22Rv1 (cell line): ENCODE measurements at regions not wholly inside any gene's neighbourhood (a gene's known extent, or its start where the extent isn't known, plus 50 kb on each side); places are given as distances from the start of the nearest gene placed in this dataset.

Experiments
- H3K27ac ChIP-seq: fragments of 450-650 bp; 2 replicates; pipeline ENCODE4 v1.5.1; 2017
- CTCF ChIP-seq: fragments of 450-650 bp; IDR thresholded peaks from 2 replicates; pipeline ENCODE4 v1.5.1; 2017; ENCODE audit warnings: mild to moderate bottlenecking
- ZFX ChIP-seq: fragments of 450-650 bp; IDR thresholded peaks from 2 replicates; pipeline ENCODE4 v1.6.1; 2017; ENCODE audit warnings: antibody characterized with exemption, borderline replicate concordance

- TF ChIP-seq ZFX (no peak), CTCF (no peak)
- no peak overlapping the region for H3K27ac ChIP-seq
Observed at GRCh38 chr6:138008791-138009190, 98.4 kb downstream of the PERP start.

DNA sequence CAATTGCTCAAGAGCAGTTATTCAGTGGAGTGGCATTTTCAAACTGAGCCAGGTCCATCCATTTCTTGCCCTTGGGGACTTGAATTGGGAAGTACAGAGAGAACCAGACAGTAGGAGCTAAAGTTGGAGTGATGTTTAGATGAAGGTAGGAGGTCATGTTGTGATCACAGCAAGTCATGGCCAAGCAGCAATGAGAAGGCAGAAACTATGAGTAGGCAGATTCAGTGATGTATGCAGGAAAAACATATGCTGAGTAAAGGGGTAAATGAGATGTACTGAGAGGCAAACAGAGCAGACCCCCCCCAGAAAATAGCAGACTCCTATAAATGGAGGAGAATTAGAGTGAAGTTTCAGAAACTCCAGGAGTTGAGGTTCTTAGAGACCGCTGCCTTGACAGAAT is 95.8 kb downstream of the PERP start:
- TF ChIP-seq CTCF = no peak
- TF ChIP-seq ZFX = no peak

DNA sequence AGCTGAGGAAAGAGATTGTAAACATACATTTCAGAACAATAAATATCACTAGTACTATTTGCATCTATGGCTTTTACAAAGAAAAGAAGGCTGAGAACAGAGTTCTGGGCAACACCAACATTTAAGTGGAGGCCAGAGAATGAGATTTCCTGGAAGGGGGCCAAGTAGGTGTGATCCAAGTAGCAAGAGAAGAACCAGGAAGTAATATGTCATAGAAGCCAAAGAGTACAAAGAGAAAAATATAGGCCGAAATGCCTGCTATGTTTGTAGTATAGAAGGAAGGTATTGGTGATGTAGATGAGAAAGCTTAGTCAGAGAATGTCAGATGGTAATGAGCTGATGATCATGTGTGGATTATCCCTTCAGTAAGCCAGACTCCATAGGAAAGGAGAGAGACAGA is 94.5 kb downstream of the PERP start:
- no peak for TF ChIP-seq ZFX
- TF ChIP-seq CTCF = no peak
- H3K27ac ChIP-seq = no peak overlapping the region

More for the DNA sequence above, 95.8 kb downstream of the PERP start:
- H3K27ac ChIP-seq = no peak overlapping the region

DNA sequence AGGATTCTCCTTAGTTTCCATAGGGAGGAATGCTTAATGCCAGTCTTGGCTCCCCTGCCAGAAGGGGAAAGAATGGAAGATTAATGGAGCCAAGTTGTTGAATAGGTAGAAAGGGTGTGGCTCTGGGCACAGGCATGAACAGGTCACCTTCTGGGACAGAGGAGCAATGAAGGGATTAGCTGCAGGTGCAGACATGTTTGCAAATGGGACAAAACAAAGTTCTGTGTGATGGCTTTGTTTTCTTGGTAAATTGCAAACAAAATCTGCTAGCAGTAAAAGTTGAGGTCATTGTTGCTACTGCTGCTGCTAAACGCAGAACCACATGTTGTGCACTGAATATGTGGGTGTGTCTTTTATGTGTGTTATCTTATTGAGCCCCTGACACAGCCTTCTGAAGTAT is 93.3 kb downstream of the PERP start:
- no peak for TF ChIP-seq CTCF
- no peak for TF ChIP-seq ZFX
- no peak overlapping the region for H3K27ac ChIP-seq

DNA sequence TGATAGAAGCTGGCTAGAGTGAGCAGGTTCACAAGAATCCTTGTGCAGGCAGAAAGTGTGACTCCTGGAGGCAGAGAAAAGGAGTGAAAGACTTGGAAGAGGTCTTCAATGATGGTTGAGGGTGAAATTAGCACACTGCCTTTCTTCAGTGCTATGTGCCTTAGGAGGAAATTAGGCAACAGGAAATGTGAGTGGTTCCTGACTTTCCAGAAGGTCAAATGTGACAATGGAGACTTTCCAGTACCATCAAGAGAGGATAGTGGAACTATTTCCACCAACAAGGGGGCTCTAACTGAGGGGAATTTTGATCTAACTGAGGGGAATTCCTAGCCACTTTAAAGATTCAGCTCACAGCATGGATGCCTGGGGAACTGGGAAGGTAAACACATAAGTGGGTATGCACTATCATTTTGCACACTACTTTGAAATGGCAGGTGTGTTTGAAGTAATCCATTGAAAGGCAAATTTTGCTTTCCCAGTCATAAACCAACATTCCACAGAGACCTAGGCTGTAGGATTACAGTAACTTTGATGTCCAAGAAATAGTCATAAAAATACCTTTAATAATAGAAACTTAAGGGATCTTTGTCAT is 90.0 kb downstream of the PERP start:
- TF ChIP-seq ZFX = no peak
- TF ChIP-seq CTCF = no peak
- H3K27ac ChIP-seq = no peak overlapping the region

- no peak overlapping the region for H3K27ac ChIP-seq
- no peak for TF ChIP-seq CTCF
- no peak for TF ChIP-seq ZFX
Observed at GRCh38 chr6:138018297-138018696, 88.9 kb downstream of the PERP start.

GRCh38 chr6:138025528-138025978 is 81.7 kb downstream of the PERP start:
- TF ChIP-seq ZFX (no peak), CTCF (no peak)
- H3K27ac ChIP-seq = no peak overlapping the region
